Stimulated activated CD4-positive, alpha-beta T cell treated with anti-CD3 and anti-CD28 coated beads, Interleukin-12 subunit alpha, Interleukin-12 subunit beta, amount 100 ng/mL, for 48 hours (primary cell): ENCODE measurements at regions not wholly inside any gene's neighbourhood (a gene's known extent, or its start where the extent isn't known, plus 50 kb on each side); places are given as distances from the start of the nearest gene placed in this dataset.

Experiments
- DNase-seq, 3 donors: peaks; one replicate each; pipeline ENCODE4 v3.0.0-alpha.2; 2020; ENCODE audit warnings: low read depth in 2 of 3, low spot score in 1 of 3

DNA sequence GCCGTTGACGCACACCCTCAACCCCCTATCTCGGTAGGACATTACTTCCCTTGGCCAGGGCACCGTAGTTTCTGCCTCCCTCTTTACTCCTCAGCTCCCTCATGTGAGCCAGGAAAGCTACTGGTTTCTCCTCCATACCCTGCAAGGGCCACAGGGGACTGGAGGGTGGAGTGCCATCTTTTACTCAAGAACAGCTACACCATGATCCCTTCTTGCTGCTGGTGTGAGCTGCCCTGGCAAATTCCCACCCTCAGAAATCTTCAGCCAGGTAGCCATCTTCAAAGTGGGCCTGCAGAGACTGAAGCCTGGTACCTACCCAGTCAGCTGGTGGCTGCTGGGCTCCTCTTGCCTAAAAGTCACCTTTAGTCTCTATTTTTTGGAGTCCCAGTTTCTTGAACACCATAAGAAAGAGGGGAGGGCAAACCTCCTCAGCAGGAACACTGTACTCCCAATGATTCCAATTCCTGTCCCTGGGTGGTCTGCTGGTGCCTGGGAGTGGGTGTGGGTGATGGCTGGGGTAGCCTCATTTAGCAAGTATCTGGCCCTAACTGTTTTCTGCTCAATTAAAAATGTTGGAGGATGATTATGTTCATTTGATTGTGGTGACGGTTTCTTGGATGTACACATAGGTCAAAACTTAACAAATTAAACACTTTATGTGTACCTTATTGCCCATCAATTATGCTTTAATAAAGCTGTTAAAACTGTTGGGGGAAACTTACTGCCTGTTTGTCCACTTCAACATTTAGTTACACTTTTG lies 105.0 kb upstream of the NPY start:
- no peak for DNase-seq

DNA sequence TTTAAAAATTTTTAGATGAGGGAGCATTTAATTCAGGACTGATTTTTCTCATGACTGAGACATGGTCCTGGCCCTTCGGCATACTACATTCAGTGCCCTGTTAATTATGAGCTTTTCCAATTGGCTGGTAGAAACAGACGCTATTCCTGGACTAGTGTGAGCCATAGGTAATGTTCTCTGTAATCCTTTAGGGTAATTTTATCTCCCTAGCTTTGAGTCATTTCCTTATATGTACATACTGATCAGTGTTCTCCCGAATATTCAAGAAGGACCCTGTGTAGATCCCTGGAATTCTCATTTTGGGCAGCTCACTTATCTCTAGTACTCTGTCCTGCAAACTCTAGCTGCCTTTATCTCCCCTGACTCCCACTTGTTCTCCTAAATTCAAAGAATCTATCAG lies 92.6 kb upstream of the NPY start:
- no peak for DNase-seq

DNA sequence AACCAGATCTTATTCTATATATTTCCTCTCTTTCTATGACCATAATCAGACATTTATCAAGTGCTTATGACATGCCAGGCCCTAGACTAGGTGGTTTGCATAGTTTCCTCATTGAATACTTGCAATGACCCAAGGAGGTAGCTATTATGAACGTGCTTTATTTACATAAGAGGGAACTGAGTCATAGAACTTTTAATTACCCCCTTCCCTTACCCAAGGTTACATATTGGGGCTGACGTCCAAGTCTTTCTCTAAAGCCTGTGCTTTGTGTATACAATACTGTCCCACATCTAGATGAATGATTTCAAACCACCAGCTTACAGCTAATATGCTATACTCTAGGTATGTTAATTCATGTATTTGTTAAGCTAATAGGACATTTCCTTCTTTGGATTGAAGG lies 91.9 kb upstream of the NPY start:
- no peak for DNase-seq

DNA sequence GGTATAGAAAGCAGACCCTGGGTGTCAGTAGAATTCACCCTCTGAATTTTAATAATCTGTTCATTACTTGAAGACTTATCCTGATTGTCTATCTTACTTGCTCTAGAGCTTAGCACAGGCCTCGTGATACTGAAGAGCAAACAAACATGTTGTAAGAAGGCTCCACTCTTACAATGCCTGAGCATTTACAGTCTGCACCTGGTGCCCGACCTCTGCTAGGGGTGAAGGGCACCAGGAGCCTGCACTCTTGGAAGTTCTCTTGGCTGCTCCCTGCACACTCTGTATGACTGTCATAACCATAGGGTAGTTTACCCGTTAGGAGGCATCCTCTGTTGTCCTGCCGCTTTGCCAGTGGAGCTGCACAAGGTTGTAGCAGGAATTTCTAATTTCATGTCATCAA lies 91.3 kb upstream of the NPY start:
- no peak for DNase-seq

DNA sequence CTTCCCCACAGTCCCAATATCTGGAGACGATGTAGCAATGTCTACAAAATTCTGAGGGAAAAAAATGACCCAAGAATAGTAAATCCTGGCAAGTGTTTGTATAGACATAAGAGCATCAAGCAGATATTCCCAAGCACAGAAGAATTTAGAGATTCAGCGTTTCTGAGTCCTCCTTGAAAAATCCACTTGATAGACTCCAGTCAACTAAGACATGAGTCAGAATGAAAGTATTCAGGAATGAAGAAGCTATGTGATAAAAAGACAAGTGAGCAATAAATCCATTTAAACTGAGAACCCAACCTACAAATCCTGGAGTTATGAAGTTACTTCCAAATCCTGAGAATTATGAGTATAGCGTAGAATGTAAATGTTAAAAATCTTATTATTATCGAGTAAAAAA lies 86.1 kb upstream of the NPY start:
- no peak for DNase-seq

DNA sequence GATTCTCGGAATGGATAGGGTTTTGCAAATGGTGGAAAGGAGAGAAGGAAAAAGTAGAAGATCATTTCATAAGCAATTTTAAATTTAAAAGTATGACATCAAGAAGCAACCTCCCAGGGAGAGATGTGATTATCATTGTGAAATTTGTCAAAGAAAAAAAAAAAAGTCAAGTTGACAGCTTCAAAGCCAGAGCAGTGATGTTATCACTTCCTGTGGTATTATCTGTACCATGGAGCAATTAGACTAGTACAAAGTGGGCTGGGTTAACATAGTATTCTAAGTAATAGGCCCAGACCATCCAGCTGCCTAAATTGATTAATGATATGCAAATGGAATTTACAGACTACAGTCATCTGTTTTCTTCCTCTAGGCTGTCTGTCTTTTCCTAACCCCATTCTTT lies 84.0 kb upstream of the NPY start:
- no peak for DNase-seq

DNA sequence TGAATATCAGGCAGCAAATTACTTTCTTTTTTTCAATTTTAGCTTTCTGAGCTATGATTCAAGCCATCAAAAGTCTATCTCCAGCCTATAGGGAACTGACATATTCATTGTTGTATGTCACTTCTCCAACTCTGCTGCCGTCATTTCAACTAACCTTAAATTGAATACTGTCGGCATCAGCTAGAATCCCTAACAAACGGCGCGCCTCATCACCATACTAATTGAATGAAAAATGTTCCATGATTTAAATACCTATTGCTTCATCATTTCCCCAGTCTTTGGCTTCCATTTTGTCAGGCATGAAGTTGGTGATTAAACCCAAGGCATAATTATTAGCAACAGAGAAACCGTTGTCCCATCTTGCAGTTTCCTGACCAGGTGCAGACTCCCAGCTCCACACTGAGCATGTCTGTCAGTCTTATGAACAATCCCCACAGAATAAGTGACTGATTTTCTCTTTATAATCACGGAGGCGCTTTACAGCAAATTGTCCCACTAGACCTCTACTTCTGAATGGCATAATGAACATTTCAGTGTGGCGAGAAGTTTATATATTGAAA lies 83.5 kb upstream of the NPY start:
- no peak for DNase-seq

DNA sequence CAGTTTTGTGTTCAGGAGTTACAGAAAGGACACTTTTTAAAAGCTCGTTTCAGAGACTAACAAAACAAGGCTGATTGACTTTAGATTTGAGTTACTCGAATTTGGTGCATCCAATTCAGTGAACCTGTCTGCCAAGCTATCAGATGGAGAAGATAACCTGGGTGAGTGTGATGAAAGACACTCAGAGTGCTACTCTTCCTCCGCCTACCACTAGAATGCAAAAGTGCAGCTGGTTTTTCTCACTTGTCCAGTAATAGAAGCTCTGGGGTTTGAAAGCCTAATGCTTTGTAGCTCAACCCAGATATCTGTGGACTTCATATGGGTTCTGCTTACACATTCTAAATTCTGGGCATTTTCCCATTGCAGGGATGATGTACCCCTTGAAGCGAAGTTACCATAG lies 82.8 kb upstream of the NPY start:
- no peak for DNase-seq

DNA sequence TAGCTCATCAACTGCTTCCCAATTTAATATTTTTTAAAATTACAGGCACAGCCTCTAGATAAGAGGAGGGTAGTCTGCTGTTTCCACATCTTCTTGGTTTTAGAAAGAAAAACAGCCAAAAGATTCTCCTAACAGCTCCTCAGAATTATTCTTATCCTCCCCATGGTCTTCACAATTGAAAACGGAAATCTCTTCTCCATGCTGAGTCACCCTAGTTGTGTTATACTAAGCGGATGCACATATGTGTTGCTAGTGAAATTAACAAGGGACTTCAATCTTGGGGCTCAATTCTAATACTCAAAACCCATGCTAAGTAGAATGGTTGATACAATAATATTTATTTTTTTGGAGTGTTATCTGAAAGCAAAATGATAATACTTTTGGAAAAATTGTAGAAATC lies 71.9 kb upstream of the NPY start:
- no peak for DNase-seq

DNA sequence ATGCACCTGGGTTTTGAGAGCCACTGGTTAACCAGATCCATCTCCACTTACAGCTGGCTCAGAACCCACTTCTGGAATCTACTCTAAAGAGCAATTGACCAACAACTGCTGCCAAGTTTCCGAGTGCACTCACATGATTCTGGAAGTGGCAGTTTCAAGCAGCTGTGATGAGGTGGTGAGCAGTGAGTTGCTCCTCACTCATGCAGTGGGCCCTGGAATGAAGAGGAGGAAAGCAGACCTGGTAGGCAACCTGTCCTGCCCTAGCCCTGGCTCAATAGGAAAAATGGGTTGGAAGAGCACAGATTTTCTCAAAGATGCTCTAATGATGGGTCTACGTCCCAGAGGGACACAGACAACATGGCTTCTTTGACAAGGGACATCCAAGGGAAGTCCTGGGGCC lies 70.7 kb upstream of the NPY start:
- DNase-seq, result no peak

DNA sequence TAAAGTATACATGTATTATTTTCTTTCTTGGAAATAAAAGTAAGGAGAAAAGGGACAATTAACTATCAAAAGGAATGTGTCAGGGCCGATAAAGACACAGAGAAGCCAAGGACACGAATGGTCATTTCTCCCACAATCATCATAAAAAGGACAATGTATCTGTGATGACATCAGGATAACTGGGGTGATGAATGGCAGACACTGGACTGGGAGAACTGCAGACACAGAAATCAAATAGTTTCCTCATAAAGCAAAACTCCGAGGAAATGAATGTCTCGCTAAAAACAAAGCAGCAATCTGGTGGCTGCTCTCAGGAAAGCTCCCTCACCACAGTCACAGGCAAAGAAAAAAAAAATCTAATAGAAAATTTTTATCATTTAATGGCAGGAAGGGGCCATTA lies 69.3 kb upstream of the NPY start:
- no peak for DNase-seq

DNA sequence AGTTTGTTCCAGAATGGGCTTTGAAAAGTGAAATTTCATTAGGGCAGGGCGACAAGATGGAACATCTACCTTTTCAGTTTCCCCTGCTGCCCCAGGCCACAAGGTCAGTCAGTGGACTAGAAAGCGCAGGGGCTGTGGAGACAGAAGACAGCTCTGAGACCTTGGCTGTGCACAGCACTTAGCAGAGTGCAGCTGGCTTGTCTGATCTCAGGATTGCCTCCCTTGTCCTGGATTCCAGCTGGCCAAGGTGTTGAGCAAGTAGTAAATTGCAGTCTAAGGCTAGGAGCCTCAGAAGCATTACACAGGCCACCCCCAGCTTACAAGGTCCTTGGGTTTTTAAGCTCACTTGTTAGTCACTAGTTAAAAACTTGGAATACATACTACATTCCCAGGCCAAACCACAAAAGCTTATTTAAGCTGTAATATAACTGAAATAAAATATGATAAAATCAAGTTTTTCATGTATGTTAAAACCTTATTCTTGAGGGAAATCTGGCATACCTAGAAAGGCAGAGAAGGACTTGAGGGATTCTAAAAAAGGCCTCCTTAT lies 67.3 kb upstream of the NPY start:
- DNase-seq, result no peak

DNA sequence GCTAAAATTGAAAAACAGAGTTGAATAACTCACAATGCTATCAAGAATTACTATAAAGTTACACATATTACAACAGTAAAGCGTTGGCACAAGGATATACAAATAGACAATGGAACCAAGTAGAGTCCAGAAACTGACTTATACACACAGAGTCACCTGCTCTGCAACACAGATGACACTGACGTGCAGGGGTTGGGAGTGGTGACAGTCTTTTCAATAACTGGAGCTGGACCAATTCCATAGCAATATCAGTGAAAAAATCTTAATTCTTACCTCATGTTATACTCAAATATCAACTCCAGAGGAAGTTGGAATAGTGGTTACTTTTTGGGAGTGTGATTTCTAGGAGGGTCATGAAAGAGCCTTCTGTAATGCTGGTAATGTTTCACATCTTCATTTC lies 62.5 kb upstream of the NPY start:
- DNase-seq, result no peak

DNA sequence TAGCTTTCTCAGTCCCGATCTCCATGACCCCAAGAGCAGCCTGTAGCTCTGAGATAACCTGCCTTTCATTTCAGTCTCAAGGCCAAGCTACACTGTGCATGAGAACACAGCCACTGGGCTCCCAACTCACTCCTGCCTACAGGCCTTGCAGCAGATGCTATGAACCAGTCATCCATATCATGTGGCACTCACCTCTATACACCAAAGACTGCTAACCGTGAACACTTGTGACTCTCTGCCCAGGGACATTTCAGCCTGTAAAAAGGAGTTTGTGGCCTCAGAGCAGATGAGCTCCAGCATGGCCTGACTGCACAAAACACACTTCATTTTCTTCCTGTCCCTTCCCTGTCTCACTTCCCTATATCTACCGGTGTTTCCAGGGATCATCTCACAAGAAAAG lies 56.9 kb upstream of the NPY start:
- DNase-seq, result no peak

DNA sequence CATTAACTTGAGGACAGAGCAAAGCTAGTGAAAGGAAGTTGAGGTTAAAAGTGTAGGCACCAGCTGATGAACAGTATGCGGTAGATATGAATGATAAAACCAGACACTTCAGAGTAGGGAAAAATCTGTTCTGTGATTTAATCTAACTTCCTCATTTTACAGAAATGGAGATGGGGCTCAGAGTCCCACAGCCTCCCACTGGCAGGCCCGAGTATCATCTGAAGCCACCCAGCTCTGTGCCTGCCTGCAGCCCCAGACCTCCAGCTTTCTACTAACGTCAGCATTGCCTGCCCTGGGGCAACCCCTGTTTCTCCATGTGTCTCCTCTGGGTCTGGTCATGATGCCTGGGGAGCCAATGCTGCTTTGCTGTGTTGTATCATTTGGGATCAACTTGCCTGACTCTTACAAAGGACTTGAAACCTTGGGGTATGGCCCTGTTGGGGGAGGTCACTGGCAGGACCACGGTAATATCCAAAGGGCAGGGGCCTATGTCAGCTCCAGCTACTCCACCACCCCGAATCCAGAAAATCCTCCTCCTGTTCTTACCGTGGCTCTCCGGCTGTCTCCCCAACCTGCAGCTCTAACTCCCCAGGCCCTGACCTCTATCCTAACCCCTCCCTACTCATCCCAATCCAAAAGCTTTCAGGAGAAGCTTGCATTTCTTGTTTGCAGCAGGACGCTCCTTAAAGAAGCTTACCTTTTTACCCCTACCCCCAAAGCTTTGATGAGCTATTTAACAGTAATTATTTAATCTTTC lies 56.2 kb upstream of the NPY start:
- peak in 2 of 3 donors; percentile 3 to 7 for DNase-seq

DNA sequence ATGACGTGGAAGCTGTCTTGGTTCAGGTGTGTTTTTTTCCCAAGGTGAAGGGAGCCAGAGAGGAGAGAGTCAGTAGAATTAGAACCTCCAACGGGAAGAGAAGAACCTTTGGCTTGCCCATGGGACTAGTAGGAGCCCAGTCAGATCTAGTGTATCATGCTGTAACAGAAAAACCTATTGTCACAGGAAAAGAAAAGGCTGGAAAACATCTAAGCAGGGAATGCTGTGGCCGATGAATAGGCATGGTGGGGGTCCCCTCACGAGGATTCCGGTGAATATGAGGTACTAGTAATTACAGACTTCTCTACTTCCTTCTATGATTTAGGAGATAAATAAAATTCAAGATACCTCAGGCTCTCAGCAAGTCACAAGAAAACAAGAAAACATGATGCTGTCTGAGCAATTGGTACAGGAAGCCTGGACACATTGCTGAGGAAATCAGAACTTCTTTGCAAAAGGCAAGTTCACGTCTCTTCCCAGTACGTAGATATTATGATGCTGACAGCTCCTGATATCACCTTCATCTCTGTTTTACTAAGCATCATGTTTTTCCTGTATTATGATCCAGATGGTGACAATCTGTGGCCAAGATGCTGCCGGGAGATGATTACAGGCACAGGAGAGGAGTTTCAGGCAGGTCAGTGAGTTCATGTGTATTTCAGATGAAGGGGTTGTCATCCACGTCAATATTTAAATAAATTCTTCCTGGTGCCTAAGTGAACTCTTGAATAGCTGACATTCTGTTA lies 54.3 kb upstream of the NPY start:
- DNase-seq, result no peak

DNA sequence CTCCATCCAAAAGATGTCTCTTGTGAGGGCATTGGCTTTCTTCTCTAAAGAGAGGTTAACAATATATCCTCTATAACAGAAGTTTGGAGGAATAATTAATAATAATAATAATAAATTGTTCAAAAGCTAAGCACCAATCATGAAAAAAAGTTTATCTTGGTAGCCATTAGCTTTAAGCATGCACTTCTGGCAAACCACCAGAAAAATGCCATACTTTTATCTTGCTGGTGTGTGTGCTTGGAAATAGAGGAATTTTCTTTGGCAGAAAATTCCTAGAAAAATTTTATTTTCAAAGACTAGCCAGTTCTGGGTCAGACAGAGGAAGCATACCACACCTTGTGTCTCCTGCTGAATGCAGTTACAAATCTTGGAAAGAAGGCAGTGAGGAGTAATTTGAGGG lies 52.5 kb upstream of the NPY start:
- DNase-seq, result no peak

DNA sequence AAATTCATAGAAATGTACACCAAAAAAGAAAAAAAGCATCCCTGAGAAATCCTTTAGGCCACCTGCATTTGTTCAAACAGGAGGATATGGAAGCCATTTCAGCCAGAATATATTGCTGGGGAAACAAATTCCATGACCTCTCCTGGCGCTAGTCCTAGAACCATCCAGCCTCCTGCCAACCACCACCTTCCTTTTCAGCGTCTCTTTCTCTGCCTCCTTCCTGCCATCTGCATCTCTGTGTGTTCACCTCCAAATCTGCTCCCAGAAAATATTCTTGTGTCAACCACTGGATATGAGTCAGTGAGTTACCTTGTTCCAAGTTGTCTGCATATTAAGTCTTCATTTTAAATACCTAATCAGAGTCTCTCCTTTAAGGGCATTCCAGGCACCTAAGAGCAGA lies 50.6 kb upstream of the NPY start:
- DNase-seq, result no peak
